Chondrocyte (in vitro differentiated cells): ENCODE measurements at regions not wholly inside any gene's neighbourhood (a gene's known extent, or its start where the extent isn't known, plus 50 kb on each side); places are given as distances from the start of the nearest gene placed in this dataset.
"Not testable (repeated sequence)": the region's sequence is repeated elsewhere in the genome, so short reads cannot be mapped to it uniquely, and the experiment has no call there.

Experiments
- DNase-seq: peaks from one replicate; pipeline ENCODE4 v3.0.0; 2021; ENCODE audit warnings: mixed read lengths, low spot score
- H3K27ac Mint-ChIP-seq: one replicate; pipeline ENCODE4 v1.8.0; 2021; ENCODE audit warnings: mild to moderate bottlenecking, moderate library complexity, mixed read lengths; ENCODE audit not compliant: unreplicated experiment
- H3K27me3 Mint-ChIP-seq: 2 replicates; pipeline ENCODE4 v1.8.0; 2021; ENCODE audit warnings: low read depth, mixed read lengths
- H3K36me3 Mint-ChIP-seq: 2 replicates; pipeline ENCODE4 v1.8.0; 2021; ENCODE audit warnings: low read depth, mixed read lengths
- H3K4me1 Mint-ChIP-seq: 2 replicates; pipeline ENCODE4 v1.8.0; 2021; ENCODE audit warnings: low read depth, mild to moderate bottlenecking, mixed read lengths
- H3K4me3 Mint-ChIP-seq: one replicate; pipeline ENCODE4 v1.8.0; 2021; ENCODE audit warnings: mild to moderate bottlenecking, moderate library complexity, mixed read lengths; ENCODE audit not compliant: unreplicated experiment
- H3K9me3 Mint-ChIP-seq: 2 replicates; pipeline ENCODE4 v1.8.0; 2021; ENCODE audit warnings: low read depth, mixed read lengths
- CTCF ChIP-seq: fragments of 200-600 bp; sonication (generic); IDR thresholded peaks from 2 replicates; pipeline ENCODE4 v1.5.0; 2021; ENCODE audit warnings: antibody characterized with exemption, mild to moderate bottlenecking, moderate library complexity

- not testable (repeated sequence) for H3K36me3 Mint-ChIP-seq, H3K27ac Mint-ChIP-seq, H3K27me3 Mint-ChIP-seq, DNase-seq, H3K4me3 Mint-ChIP-seq, H3K4me1 Mint-ChIP-seq
- H3K9me3 Mint-ChIP-seq = peaks cover 58% of the 10 kb centered on the region
Measured at GRCh38 chr7:63856466-63856865, 142.2 kb upstream of the ZNF722 start.

- no peak for DNase-seq
- no peak overlapping the region for H3K4me3 Mint-ChIP-seq
- H3K4me1 Mint-ChIP-seq = no peaks in the 10 kb centered on the region
- no peak overlapping the region for H3K27ac Mint-ChIP-seq
- H3K27me3 Mint-ChIP-seq = no peaks in the 10 kb centered on the region
- TF ChIP-seq CTCF = no peak
- H3K36me3 Mint-ChIP-seq = no peaks in the 10 kb centered on the region
- peaks cover 56% of the 10 kb centered on the region for H3K9me3 Mint-ChIP-seq
Measured at GRCh38 chr7:63867127-63867526, 131.5 kb upstream of the ZNF722 start.

GRCh38 chr7:63874242-63874641, 124.4 kb upstream of the ZNF722 start:
- H3K27me3 Mint-ChIP-seq, H3K4me3 Mint-ChIP-seq, H3K4me1 Mint-ChIP-seq, H3K27ac Mint-ChIP-seq, DNase-seq, H3K36me3 Mint-ChIP-seq: not testable (repeated sequence)
- peaks cover 54% of the 10 kb centered on the region for H3K9me3 Mint-ChIP-seq

GRCh38 chr7:63876707-63877322, 121.8 kb upstream of the ZNF722 start:
- no peak for TF ChIP-seq CTCF
- Mint-ChIP-seq H3K4me3 (no peak overlapping the region), H3K27me3 (no peaks in the 10 kb centered on the region), H3K9me3 (peaks cover 69% of the 10 kb centered on the region), H3K27ac (no peak overlapping the region), H3K36me3 (peaks cover 7% of the 10 kb centered on the region), H3K4me1 (no peaks in the 10 kb centered on the region)
- no peak for DNase-seq

GRCh38 chr7:63887031-63887430, 111.6 kb upstream of the ZNF722 start:
- Mint-ChIP-seq H3K4me1 (no peaks in the 10 kb centered on the region), H3K36me3 (peaks cover 2% of the 10 kb centered on the region), H3K27me3 (no peaks in the 10 kb centered on the region), H3K27ac (no peak overlapping the region), H3K9me3 (peaks cover 74% of the 10 kb centered on the region), H3K4me3 (no peak overlapping the region)
- no peak for DNase-seq
- TF ChIP-seq CTCF = no peak

GRCh38 chr7:63899691-63900393, 98.8 kb upstream of the ZNF722 start:
- DNase-seq = no peak
- Mint-ChIP-seq H3K27ac (no peak overlapping the region), H3K27me3 (no peaks in the 10 kb centered on the region), H3K9me3 (peaks cover 60% of the 10 kb centered on the region), H3K4me1 (no peaks in the 10 kb centered on the region), H3K4me3 (no peak overlapping the region), H3K36me3 (peaks cover 4% of the 10 kb centered on the region)
- no peak for TF ChIP-seq CTCF
